Inflammatory macrophage treated with lipopolysaccharide for 4 hours (primary cell): ENCODE measurements at regions not wholly inside any gene's neighbourhood (a gene's known extent, or its start where the extent isn't known, plus 50 kb on each side); places are given as distances from the start of the nearest gene placed in this dataset.
"Not testable (repeated sequence)": the region's sequence is repeated elsewhere in the genome, so short reads cannot be mapped to it uniquely, and the experiment has no call there.

Source experiments
- DNase-seq: peaks from one replicate; pipeline ENCODE4 v3.0.0-alpha.2; 2020

GRCh38 chr1:143905214-143906179 is 66.3 kb downstream of the FAM72C start:
- DNase-seq, result peak; percentile 3

GRCh38 chr1:143904622-143904979 is 67.2 kb downstream of the FAM72C start:
- not testable (repeated sequence) for DNase-seq

GRCh38 chr1:143903899-143904621 is 67.7 kb downstream of the FAM72C start:
- DNase-seq, result not testable (repeated sequence)

GRCh38 chr1:143896377-143896776 is 75.4 kb downstream of the FAM72C start:
- not testable (repeated sequence) for DNase-seq

- peak; percentile 51 for DNase-seq
These were observed 86.7 kb downstream of the FAM72C start for GRCh38 chr1:143884932-143885574.

GRCh38 chr1:143884532-143884931 is 87.3 kb downstream of the FAM72C start:
- DNase-seq, result not testable (repeated sequence)

GRCh38 chr1:143879757-143880536 is 91.8 kb downstream of the FAM72C start:
- DNase-seq, result not testable (repeated sequence)

- not testable (repeated sequence) for DNase-seq
These were observed 95.8 kb downstream of the FAM72C start for GRCh38 chr1:143875947-143876346.

GRCh38 chr1:143874625-143875024 is 97.2 kb downstream of the FAM72C start:
- not testable (repeated sequence) for DNase-seq

GRCh38 chr1:143873650-143874049 is 98.1 kb downstream of the FAM72C start:
- DNase-seq, result not testable (repeated sequence)

GRCh38 chr1:143870388-143870787 is 101.4 kb downstream of the FAM72C start:
- not testable (repeated sequence) for DNase-seq

- peak; percentile 48 for DNase-seq
These were observed 104.1 kb downstream of the FAM72C start for GRCh38 chr1:143867590-143868220.

GRCh38 chr1:143863901-143864520 is 107.8 kb downstream of the FAM72C start:
- peak; percentile 51 for DNase-seq

- peak; percentile 1 for DNase-seq
These were observed 109.1 kb downstream of the FAM72C start for GRCh38 chr1:143862722-143863121.

- DNase-seq, result peak; percentile 14
These were observed 110.5 kb downstream of the FAM72C start for GRCh38 chr1:143861306-143861705.

- DNase-seq, result not testable (repeated sequence)
These were observed 115.9 kb downstream of the FAM72C start for GRCh38 chr1:143855867-143856266.

- not testable (repeated sequence) for DNase-seq
These were observed 117.7 kb downstream of the FAM72C start for GRCh38 chr1:143854069-143854468.

GRCh38 chr1:143850637-143851036 is 121.1 kb downstream of the FAM72C start:
- DNase-seq, result not testable (repeated sequence)

GRCh38 chr1:143848859-143849258 is 122.9 kb downstream of the FAM72C start:
- DNase-seq, result peak; percentile 24

GRCh38 chr1:143845193-143845592 is 126.6 kb downstream of the FAM72C start:
- not testable (repeated sequence) for DNase-seq

GRCh38 chr1:143842058-143842457 is 129.7 kb downstream of the FAM72C start:
- DNase-seq, result not testable (repeated sequence)
